ENCODE measurements at regions not wholly inside any gene's neighbourhood (a gene's known extent, or its start where the extent isn't known, plus 50 kb on each side); places are given as distances from the start of the nearest gene placed in this dataset.
"Not testable (repeated sequence)": the region's sequence is repeated elsewhere in the genome, so short reads cannot be mapped to it uniquely, and the experiment has no call there.

- no peak for DNase-seq (ENCODE audit: low spot score)
These were observed 189.3 kb upstream of the G2E3 start for GRCh38 chr14:30369502-30370180.

- DNase-seq (ENCODE audit: low spot score) = no peak
These were observed 185.9 kb upstream of the G2E3 start for GRCh38 chr14:30373053-30373452.

GRCh38 chr14:30373526-30373925 is 185.4 kb upstream of the G2E3 start:
- DNase-seq (ENCODE audit: low spot score) = no peak

GRCh38 chr14:30375296-30375892 is 183.6 kb upstream of the G2E3 start:
- DNase-seq (ENCODE audit: low spot score) = peak; percentile 50

- no peak for DNase-seq (ENCODE audit: low spot score)
These were observed 177.0 kb upstream of the G2E3 start for GRCh38 chr14:30381861-30382480.

GRCh38 chr14:30385925-30386324 is 173.0 kb upstream of the G2E3 start:
- DNase-seq (ENCODE audit: low spot score) = no peak

GRCh38 chr14:30387871-30388270 is 171.1 kb upstream of the G2E3 start:
- no peak for DNase-seq (ENCODE audit: low spot score)

GRCh38 chr14:30389134-30389876 is 169.7 kb upstream of the G2E3 start:
- DNase-seq (ENCODE audit: low spot score) = no peak

- no peak for DNase-seq (ENCODE audit: low spot score)
These were observed 169.0 kb upstream of the G2E3 start for GRCh38 chr14:30389877-30390385.

- DNase-seq (ENCODE audit: low spot score) = no peak
These were observed 163.9 kb upstream of the G2E3 start for GRCh38 chr14:30395065-30395464.

GRCh38 chr14:30402846-30403245 is 156.1 kb upstream of the G2E3 start:
- DNase-seq (ENCODE audit: low spot score) = no peak

GRCh38 chr14:30403791-30404190 is 155.2 kb upstream of the G2E3 start:
- no peak for DNase-seq (ENCODE audit: low spot score)

GRCh38 chr14:30409508-30410015 is 149.4 kb upstream of the G2E3 start:
- not testable (repeated sequence) for DNase-seq (ENCODE audit: low spot score)

- no peak for DNase-seq (ENCODE audit: low spot score)
These were observed 148.0 kb upstream of the G2E3 start for GRCh38 chr14:30410986-30411385.

- not testable (repeated sequence) for DNase-seq (ENCODE audit: low spot score)
These were observed 145.8 kb upstream of the G2E3 start for GRCh38 chr14:30413184-30413583.

GRCh38 chr14:30417121-30417520 is 141.8 kb upstream of the G2E3 start:
- no peak for DNase-seq (ENCODE audit: low spot score)

- no peak for DNase-seq (ENCODE audit: low spot score)
These were observed 141.0 kb upstream of the G2E3 start for GRCh38 chr14:30417999-30418398.

GRCh38 chr14:30419037-30419436 is 139.9 kb upstream of the G2E3 start:
- DNase-seq (ENCODE audit: low spot score) = no peak

- DNase-seq (ENCODE audit: low spot score) = no peak
These were observed 138.4 kb upstream of the G2E3 start for GRCh38 chr14:30420515-30420914.

- DNase-seq (ENCODE audit: low spot score) = no peak
These were observed 132.5 kb upstream of the G2E3 start for GRCh38 chr14:30426463-30426862.

- no peak for DNase-seq (ENCODE audit: low spot score)
These were observed 131.6 kb upstream of the G2E3 start for GRCh38 chr14:30427401-30427800.

- DNase-seq (ENCODE audit: low spot score) = no peak
These were observed 131.1 kb upstream of the G2E3 start for GRCh38 chr14:30427846-30428245.

Data from hematopoietic multipotent progenitor cell treated with erythropoietin and hydrocortisone succinate and interleukin-3 and kit ligand, for 17 days (in vitro differentiated cells).